Adrenal gland (tissue), 9 donors: ENCODE measurements at regions not wholly inside any gene's neighbourhood (a gene's known extent, or its start where the extent isn't known, plus 50 kb on each side); places are given as distances from the start of the nearest gene placed in this dataset.

ENCODE experiments used
- DNase-seq, 7 donors: peaks; one replicate each; pipeline ENCODE4 v3.0.0-alpha.2; 2019 to 2020
- H3K27ac ChIP-seq, 5 donors: fragments of 200-600 bp; sonication (generic) in 4 of 5; 1 replicate in 3 of 5; 2 replicates in 2 of 5; pipeline versions ENCODE4 v1.5.1 to v1.8.0; 2016 to 2020; ENCODE audit warnings: mild to moderate bottlenecking in 1 of 5
- H3K27me3 ChIP-seq: fragments of 200-600 bp; 2 replicates; pipeline ENCODE4 v1.8.0; 2021
- H3K36me3 ChIP-seq, 2 donors: fragments of 200-600 bp; replicated peaks in 1 of 2; 1 replicate in 1 of 2; 2 replicates in 1 of 2; pipeline versions ENCODE4 v1.5.1 to v1.8.0; 2018 to 2022
- H3K4me1 ChIP-seq, 2 donors: fragments of 200-600 bp; replicated peaks in 1 of 2; 1 replicate in 1 of 2; 2 replicates in 1 of 2; pipeline versions ENCODE4 v1.5.1 to v1.8.0; 2018 to 2021
- H3K4me3 ChIP-seq, 4 donors: fragments of 200-600 bp; sonication (generic) in 3 of 4; one replicate each; pipeline ENCODE4 v1.5.1; 2016 to 2018
- H3K9me3 ChIP-seq, 3 donors: fragments of 200-600 bp; sonication (generic) in 1 of 3; replicated peaks in 1 of 3; 1 replicate in 2 of 3; 2 replicates in 1 of 3; pipeline versions ENCODE4 v1.5.1 to v1.8.0; 2016 to 2021
- POLR2A ChIP-seq, 2 donors: fragments of 450-650 bp; IDR thresholded peaks; one replicate each; pipeline ENCODE4 v1.6.1; 2017; ENCODE audit warnings: antibody characterized with exemption in 2 of 2, mild to moderate bottlenecking in 2 of 2, moderate library complexity in 1 of 2
- WGBS, 4 donors: extraction: QIAGEN DNeasy Blood & Tissue Kit in 2 of 4; methylation state at CpG; one replicate each; pipeline versions ENCODE4 v1.1.5 to v1.1.7; 2013 to 2017; 5-methylcytosine and 5-hydroxymethylcytosine counted together
- intact Hi-C, 2 donors: fragments of 100-400 bp; cut with DNase I; formaldehyde crosslinking; loops; one replicate each; pipeline versions ENCODE4 v1.14.1 to v1.15.0; 2022 to 2023
- TF ChIP-seq, protein P1 (sequence below), 6 experiments: fragments of 450-650 bp in 4 of 6; fragments of 200-600 bp in 2 of 6; sonication (generic) in 1 of 6; IDR thresholded peaks; 1 replicate in 5 of 6; 2 replicates in 1 of 6; pipeline versions ENCODE4 v1.5.1 to v1.8.0; 2016 to 2021; ENCODE audit warnings: antibody characterized with exemption in 6 of 6, mild to moderate bottlenecking in 2 of 6, moderate library complexity in 1 of 6
- donor health status: healthy with polysubstance abuse.
- donor health status: Bipolar disorder and iron deficiency.
- donor health status: DM: yes; HTN: yes; CAD: no.
- donor health status: DM: no; HTN: no; CAD: no.
- donor health status: DM: no; HTN: no; CAD: no.

DNA sequence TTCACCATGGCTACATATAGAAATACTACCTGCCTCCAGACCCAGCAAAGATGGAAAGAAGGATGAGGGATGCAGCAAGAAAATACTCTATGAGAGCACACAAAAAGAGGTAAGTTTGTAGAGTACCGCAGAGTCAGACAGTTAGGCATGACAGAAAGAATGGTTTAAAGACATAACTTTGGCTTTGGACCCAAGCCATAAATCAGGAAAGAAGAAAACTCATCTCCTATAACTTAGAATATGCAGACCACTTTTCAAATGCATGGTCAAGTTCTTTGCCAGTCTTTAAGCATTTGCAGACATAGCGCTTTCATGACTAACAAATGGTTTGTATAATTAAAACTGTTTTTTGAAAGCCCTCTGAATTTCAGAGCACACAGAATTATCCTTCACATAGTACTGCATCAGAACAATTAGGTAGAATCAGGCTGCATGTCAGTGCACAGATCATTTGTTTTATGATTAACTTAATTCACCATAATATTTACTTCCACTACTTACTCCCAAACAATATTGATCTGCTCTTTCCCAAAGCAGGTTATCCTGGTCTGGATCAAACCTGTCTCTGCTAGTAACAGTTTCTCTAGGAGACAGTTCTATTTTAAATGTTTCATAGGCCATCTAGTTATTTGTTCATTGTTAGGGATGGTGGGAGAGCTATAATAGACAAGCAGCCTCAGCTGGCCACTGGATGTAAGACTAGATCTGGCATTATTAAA lies 280.7 kb upstream of the NR5A2 start:
- no peak overlapping the region for H3K27ac ChIP-seq
- no peak for DNase-seq
- no peaks in the 10 kb centered on the region for H3K27me3 ChIP-seq
- H3K9me3 ChIP-seq = no peaks in the 10 kb centered on the region
- no peaks in the 10 kb centered on the region for H3K4me1 ChIP-seq
- 72 to 87% (median 80%) methylated on average over 2 of the region's 2 CpGs for WGBS, 4 donors
- intact Hi-C loops = no loop called here
- H3K4me3 ChIP-seq = no peak overlapping the region
- H3K36me3 ChIP-seq = no peaks in the 10 kb centered on the region
- TF ChIP-seq, protein P1, sequence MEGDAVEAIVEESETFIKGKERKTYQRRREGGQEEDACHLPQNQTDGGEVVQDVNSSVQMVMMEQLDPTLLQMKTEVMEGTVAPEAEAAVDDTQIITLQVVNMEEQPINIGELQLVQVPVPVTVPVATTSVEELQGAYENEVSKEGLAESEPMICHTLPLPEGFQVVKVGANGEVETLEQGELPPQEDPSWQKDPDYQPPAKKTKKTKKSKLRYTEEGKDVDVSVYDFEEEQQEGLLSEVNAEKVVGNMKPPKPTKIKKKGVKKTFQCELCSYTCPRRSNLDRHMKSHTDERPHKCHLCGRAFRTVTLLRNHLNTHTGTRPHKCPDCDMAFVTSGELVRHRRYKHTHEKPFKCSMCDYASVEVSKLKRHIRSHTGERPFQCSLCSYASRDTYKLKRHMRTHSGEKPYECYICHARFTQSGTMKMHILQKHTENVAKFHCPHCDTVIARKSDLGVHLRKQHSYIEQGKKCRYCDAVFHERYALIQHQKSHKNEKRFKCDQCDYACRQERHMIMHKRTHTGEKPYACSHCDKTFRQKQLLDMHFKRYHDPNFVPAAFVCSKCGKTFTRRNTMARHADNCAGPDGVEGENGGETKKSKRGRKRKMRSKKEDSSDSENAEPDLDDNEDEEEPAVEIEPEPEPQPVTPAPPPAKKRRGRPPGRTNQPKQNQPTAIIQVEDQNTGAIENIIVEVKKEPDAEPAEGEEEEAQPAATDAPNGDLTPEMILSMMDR (IDR thresholded peaks at IDR 0.05) = no peak
- TF ChIP-seq POLR2A (IDR thresholded peaks at IDR 0.05) = no peak

DNA sequence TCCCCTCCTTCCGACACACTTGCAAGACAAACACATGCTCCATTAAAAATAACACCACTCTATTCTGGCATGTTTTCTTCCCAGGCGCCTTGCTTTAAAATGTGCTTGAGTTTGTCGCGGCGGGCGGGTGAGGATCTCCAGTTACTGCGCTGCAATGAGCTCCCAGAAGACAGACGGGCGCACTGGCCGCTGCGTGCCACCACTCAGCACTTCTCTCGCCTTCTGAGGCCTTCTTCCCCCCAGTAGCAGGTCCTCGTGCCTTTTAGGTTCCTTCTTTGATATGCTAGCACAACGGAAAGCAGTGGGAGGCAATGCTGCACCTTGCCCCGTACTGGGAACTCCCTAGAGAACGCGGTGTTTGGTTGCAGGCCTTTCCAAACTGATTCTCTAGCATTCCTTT lies 279.5 kb upstream of the NR5A2 start:
- intact Hi-C loops = no loop called here
- Histone ChIP-seq H3K4me3 (no peak overlapping the region), H3K36me3 (no peaks in the 10 kb centered on the region), H3K27ac (no peak overlapping the region), H3K27me3 (no peaks in the 10 kb centered on the region), H3K9me3 (no peaks in the 10 kb centered on the region), H3K4me1 (no peaks in the 10 kb centered on the region)
- WGBS, 4 donors = 25 to 38% (median 33%) methylated on average over 17 of the region's 17 CpGs
- TF ChIP-seq, protein P1 (IDR thresholded peaks at IDR 0.05) = no peak
- no peak for TF ChIP-seq POLR2A (IDR thresholded peaks at IDR 0.05)
- DNase-seq = no peak

DNA sequence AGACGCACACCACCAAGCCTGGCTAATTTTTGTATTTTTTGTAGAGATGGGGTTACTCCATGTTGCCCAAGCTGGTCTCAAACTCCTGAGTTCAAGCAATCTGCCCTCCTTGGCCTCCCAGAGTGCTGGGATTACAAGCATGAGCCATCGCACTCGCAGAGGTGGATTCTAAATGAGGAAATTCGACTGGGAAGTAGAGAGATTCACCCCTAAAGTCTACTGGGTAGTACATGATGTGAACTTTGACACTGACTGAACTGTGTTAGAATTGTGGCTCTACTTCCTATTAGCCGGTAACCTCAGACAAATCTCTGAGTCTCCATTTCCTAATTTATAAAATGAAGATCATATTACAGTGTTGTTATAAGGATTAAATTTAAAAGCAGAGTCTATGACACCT lies 276.0 kb upstream of the NR5A2 start:
- WGBS, 4 donors = 69 to 82% (median 74%) methylated on average over 5 of the region's 5 CpGs
- H3K27ac ChIP-seq = no peak overlapping the region
- H3K4me1 ChIP-seq = no peaks in the 10 kb centered on the region
- no peaks in the 10 kb centered on the region for H3K27me3 ChIP-seq
- no peaks in the 10 kb centered on the region for H3K36me3 ChIP-seq
- no peak overlapping the region for H3K4me3 ChIP-seq
- no peak for TF ChIP-seq POLR2A (IDR thresholded peaks at IDR 0.05)
- TF ChIP-seq, protein P1 (IDR thresholded peaks at IDR 0.05) = no peak
- DNase-seq = no peak
- intact Hi-C loops = no loop called here
- no peaks in the 10 kb centered on the region for H3K9me3 ChIP-seq

DNA sequence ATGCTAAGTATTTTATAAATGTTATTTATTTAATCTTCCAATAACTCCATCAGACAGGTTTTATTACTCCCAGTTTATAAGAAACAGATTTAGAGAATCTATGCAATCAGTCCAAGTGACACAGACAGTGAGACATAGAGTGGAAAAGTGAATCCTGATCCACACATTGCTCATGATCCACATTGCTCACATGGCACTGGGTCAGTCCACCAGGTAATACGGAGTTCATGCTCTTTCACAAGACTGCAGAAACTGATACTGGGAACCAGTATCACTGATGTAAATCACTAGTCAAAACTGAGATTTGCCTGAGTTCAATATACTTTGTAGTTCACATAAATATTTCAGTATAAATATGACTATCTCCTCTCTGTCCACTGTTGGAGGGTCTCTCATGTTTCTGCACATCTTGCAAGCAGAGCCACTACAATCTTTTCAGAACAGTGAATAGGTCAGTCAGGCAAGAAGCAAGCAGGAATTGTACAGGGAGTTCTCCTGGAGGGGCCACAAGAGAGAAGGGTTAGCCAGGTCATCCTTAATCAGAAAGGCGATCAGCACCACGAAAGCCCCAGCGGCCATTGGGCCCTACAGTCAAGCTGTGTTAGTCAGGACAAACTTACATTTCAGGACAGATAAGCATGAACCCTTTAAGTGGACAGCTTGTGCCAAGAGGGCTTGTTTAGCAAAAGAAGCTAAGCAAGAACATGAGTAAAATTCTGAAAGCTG lies 275.4 kb upstream of the NR5A2 start:
- Histone ChIP-seq H3K4me1 (no peaks in the 10 kb centered on the region), H3K9me3 (no peaks in the 10 kb centered on the region), H3K27ac (no peak overlapping the region), H3K4me3 (no peak overlapping the region), H3K27me3 (no peaks in the 10 kb centered on the region), H3K36me3 (no peaks in the 10 kb centered on the region)
- WGBS, 4 donors = 66 to 82% (median 73%) methylated on average over 4 of the region's 4 CpGs
- TF ChIP-seq, protein P1 (IDR thresholded peaks at IDR 0.05) = no peak
- no peak for TF ChIP-seq POLR2A (IDR thresholded peaks at IDR 0.05)
- DNase-seq = no peak
- intact Hi-C loops = no loop called here
